Activated CD8-positive, alpha-beta memory T cell treated with anti-CD3 and anti-CD28 coated beads for 4 hours (primary cell): ENCODE measurements at regions not wholly inside any gene's neighbourhood (a gene's known extent, or its start where the extent isn't known, plus 50 kb on each side); places are given as distances from the start of the nearest gene placed in this dataset.

Source experiments
- DNase-seq, 2 donors: peaks; one replicate each; pipeline ENCODE4 v3.0.0-alpha.2; 2020; ENCODE audit warnings: low read depth in 2 of 2

DNA sequence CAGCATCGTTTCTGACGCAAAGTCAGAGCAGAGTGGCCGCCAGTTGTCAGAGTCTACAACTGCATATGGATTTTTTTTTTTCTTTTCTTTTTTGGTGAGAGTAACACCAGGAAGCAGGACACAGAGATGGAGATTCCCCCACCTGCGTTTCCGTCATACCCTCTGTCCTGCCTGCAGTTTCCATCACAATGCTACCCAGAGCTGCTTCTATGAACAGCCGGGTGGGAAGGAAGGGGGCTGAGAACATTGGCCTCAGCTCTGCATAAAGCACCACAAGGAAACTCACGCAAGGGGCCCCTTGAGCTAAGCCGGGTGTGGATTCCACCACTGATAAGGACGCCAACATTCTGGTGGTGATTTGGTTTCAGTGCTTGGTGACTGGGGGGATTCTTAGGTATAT, 183.5 kb upstream of the AFDN start:
- no peak for DNase-seq

DNA sequence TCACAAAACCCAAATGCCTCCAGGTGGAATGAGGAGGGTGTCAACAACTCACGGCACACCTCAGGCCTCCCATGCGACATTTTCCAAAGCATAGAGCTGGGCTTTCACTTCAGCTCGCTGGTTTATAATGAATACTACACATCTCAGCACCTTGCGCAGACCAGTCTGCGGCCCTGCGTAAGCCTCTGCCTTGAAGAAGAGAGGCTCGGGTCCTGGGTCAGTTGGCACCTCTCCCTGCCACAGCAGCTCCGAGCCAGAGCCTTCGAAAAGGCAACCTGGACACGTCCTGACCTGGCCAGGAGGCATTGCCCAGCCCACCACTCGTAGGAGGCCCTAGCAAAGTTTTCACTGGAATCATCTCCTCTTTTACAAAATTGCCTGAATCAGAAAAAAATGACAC, 183.0 kb upstream of the AFDN start:
- no peak for DNase-seq

DNA sequence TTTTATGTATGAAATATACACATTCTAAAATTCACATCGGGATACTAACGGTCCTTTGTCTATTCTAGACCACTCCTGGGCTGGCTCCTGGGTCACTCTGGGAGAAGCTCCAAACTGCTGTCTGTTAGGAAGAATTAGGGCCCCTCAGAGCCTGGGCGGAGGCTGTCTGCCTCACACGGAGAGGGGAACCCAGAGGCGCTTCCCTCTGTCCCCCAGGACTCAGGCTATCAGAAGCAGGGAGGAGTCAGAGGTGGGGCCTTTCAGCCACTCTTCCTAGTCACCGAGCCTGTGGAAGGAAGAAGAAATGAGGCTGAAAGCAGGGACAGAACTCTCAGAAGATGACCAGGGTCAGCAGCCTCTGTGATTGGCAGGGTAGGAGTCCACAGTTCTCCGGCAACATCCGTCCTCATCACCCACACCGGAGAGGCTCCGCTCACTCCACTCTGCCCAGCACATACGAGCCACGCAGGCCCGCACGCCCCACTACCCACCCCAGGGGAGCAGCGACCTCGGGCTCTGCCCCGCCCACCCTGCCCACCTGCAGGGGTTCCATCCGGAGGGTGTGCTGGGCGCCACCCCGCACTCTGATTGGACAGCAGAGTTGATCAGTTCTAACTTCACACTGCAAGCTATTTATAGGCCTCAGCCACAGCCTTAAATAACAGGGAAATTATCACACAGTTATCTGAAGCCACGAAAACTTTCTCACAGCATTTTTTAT, 182.1 kb upstream of the AFDN start:
- no peak for DNase-seq

GRCh38 chr6:167645368-167645767, 181.3 kb upstream of the AFDN start:
- DNase-seq: no peak

- no peak for DNase-seq
These were observed 179.4 kb upstream of the AFDN start for GRCh38 chr6:167647306-167647705.

GRCh38 chr6:167647737-167648470, 178.8 kb upstream of the AFDN start:
- no peak for DNase-seq

DNA sequence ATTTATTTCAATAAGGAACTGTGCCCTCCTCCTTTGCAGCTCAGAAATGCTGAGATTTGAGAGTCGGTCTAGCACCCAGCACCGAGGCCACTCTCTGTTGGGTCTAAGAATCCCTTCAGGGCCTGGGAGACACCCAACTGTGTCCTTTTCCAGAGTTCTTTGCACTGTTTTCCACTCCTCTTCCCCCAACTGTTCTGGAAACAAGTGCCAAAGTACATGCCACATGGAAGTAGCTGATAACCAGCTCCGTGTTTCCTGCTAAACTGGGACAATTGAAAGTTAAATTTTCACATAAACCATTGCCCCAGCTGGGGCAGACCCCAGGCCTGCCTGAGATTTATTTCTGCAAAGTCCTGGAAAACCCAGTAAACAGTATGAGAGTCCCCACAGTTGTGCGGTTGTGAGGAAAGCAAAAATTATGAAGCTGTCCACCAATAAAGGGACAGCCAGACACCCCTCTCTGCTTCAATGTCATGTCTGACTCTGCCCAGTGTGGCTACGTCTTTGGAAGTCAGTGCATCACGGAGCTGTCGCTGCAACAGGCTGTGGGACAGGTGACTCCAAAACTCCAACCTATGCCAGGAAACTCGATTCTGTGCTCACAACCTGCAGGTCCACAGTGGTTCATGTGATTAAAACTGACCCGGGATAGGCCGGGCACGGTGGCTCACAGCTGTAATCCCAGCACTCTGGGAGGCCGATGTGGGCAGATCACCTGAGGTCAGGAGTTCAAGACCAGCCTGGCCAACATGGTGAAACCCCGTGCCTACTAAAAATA, 178.0 kb upstream of the AFDN start:
- DNase-seq: no peak

DNA sequence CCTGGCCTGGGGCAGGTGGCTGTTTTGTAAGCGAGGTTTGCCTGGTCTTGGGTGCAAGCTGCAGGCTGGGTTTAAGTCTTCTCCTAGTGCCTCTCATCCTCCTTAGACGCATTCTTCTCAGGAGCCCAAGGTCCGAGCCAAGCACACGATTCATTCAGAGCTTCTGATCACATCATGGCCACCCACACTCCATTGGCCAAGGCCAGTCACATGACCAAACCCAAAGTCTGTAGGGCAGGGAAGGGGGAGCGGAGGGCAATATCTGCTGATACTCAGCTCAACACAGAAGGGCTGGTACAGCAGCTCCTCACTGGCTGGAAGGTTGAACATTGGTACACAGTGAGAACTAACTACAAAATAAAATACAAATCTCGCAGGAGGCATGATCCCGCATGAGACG, 177.2 kb upstream of the AFDN start:
- no peak for DNase-seq

DNA sequence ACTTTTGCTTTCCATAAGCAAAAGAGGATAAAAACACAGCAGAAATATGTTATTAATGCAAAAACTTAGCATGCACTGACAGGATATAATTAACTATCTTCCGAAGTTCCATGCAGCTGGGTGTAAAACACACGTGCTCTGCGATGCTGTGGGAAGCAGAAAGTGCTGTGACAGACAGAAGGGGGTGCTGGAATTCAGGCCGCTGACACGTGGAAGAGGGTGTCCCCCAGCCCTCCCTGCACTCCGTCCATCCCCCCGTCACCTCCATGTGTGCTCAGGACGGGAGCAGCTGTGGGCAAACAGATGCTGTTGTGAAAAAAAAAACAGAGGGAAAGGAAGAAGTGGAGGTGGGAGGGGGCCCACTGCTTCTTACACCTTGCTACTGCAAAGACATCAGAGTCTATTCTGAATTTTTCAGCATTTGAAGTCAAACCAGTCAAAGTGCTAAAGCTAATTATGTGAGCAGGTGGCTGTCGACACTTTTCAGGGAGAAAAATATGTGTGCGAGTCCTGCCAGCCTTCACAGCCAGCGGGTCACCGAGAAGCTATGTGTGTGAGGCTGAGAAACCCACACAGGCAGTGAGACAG, 175.9 kb upstream of the AFDN start:
- DNase-seq: no peak

- DNase-seq: no peak
These were observed 175.2 kb upstream of the AFDN start for GRCh38 chr6:167651318-167652041.

GRCh38 chr6:167652042-167652700, 174.5 kb upstream of the AFDN start:
- no peak for DNase-seq

- no peak for DNase-seq
These were observed 174.0 kb upstream of the AFDN start for GRCh38 chr6:167652701-167653095.

GRCh38 chr6:167653561-167653960, 173.2 kb upstream of the AFDN start:
- DNase-seq: no peak

DNA sequence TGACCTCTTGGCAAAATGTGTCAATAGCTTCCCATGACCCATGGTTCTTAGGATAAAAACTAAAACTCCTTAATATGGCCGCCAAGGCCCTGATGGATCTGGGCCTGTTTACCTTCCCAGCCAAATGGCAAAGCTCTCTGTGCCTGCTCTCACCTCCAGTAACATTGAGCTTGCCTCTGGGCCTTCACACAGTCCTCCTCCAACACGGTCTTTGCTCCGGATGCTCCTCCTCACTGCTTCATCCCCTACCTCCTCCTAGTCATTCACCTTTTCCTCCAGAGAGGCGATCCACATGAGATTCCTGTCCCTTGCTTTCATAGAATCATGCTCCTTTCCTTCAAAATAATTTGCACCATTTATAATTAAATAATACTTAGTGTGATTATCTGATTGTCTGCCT, 172.3 kb upstream of the AFDN start:
- DNase-seq: no peak

DNA sequence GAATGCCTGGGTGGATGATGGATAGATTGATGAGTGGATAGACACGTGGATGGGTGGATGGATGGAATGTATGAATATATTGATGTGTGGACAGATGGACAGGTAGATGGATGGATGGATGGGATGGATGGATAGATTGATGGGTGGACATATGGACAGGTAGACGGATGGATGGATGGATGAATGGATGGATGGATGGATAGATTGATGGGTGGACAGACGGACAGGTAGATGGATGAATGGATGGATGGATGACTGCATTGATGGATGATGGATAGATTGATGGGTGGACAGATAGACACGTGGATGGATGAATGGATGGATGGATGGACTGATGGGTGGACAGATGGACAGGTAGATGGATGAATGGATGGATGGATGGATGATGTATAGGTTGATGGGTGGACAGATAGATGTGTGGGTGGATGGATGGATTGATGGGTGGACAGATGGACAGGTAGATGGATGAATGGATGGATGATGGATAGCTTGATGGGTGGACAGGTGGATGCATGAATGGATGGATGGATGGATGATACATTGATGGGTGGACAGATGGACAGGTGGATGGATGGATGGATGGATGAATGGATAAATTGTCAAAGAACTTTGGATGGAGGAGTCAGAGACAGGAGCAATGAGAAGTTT, 171.4 kb upstream of the AFDN start:
- DNase-seq: no peak

GRCh38 chr6:167658106-167658505, 168.6 kb upstream of the AFDN start:
- DNase-seq: no peak

DNA sequence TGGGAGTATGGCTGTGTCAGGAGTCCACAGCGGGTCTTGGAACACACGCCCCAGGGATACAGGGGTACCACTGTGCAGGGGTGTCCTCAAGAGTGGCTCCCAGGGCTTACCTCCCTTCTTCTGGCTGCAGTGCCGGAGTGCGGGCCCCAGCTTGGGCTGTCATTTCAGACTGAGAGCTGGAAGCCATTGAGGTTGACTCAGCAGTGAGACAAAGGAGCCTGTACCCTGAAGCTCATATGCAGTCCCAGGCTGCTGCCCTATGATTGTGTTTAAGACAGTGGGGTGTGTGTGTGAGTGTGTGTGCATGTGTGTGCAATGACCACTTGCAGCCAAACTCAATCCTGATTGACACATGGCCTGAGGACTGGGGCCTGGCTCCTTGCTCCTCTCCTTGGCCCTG, 167.7 kb upstream of the AFDN start:
- no peak for DNase-seq

- DNase-seq: no peak
These were observed 166.3 kb upstream of the AFDN start for GRCh38 chr6:167660424-167660823.

- DNase-seq: no peak
These were observed 165.7 kb upstream of the AFDN start for GRCh38 chr6:167660944-167661551.

- DNase-seq: no peak
These were observed 165.1 kb upstream of the AFDN start for GRCh38 chr6:167661552-167662044.
